ENCODE measurements at regions not wholly inside any gene's neighbourhood (a gene's known extent, or its start where the extent isn't known, plus 50 kb on each side); places are given as distances from the start of the nearest gene placed in this dataset.
"Not testable (repeated sequence)": the region's sequence is repeated elsewhere in the genome, so short reads cannot be mapped to it uniquely, and the experiment has no call there.

GRCh38 chr6:26743157-26743821 lies 83.7 kb upstream of the ZNF322 start:
- intact Hi-C loops (cut with micrococcal nuclease; ENCODE audit: unreplicated experiment) = no loop called here

DNA sequence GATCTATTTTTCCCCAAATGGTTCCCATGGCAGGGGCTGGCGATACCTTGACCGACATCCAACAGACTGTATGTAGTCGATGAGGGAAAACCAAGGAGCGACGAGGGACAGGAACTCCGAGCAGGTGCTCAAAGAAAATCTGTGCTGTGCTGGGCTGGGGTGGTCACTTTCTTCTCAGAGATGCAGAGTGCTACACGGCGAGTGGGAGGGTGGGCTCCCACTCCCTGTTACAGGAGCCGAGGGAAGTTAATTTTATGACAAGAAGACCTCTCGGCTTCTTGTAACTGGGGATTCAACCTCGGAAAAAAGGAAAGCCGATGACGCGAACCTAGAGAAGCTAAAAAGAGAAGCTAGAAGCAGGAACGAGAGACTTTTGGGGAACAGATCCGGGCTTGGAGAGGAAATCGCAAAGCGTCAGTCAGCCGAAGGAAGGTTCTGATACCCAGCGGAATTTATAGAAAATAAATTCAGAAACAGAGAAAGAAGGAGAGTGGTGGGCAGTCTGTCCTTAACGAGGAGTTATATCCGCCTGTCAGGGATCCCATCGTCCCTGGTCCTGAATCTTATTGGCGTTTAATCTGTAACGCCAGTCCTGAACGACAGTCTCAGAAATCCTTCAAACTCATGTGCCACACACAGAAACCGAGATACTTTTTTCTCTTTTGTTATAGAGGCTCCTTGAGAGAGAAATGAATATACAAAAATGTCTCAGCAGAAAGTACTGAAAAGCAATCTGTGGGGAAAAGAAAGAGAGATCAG lies 84.6 kb upstream of the ZNF322 start:
- no peaks in the 10 kb centered on the region for H3K36me3 ChIP-seq (ENCODE audit: control insufficient read depth, insufficient read depth, low read length)
- ATAC-seq (peak; percentile 54), DNase-seq (ENCODE audit: low read depth, low spot score) (peak; percentile 1)
- TF ChIP-seq REST (IDR thresholded peaks at IDR 0.05; ENCODE audit: insufficient read depth in 1 of 2, low read depth in 2 of 2, low read length in 1 of 2) (no peak), TCF7L2 (IDR thresholded peaks at IDR 0.05; ENCODE audit: low read depth, low read length) (no peak), SIN3A (IDR thresholded peaks at IDR 0.05; ENCODE audit: borderline replicate concordance, insufficient read depth, low read depth, low read length) (no peak), CTCF (IDR thresholded peaks at IDR 0.05) (no peak), POLR2AphosphoS5 (IDR thresholded peaks at IDR 0.05; ENCODE audit: low read depth, low read length) (no peak)
- H3K9me3 ChIP-seq (ENCODE audit: control insufficient read depth, insufficient read depth, low read depth, low read length) = no peaks in the 10 kb centered on the region; the same call in 1 of the 2 replicates
- H3K4me1 ChIP-seq (ENCODE audit: control insufficient read depth, insufficient read depth, low read length) = peaks cover 2% of the 10 kb centered on the region
- in situ Hi-C loops (cut with HindIII; ENCODE audit: low pct_unique_long_range_greater_than_20kb, low sequenced_read_pairs) = no loop called here
- peak overlapping the region; percentile 70 for H3K27ac ChIP-seq (ENCODE audit: low read length)
- no peaks in the 10 kb centered on the region for H3K27me3 ChIP-seq (ENCODE audit: control insufficient read depth, insufficient read depth, low read length)
- intact Hi-C loops (cut with micrococcal nuclease; ENCODE audit: unreplicated experiment) = no loop called here
- peak overlapping the region; percentile 45 to 65 for H3K4me3 ChIP-seq (ENCODE audit: low read depth in 2 of 2, low read length in 2 of 2)
- BruUV-seq (replicated peaks) = no TSS peak
- POLR2A ChIA-PET = no interaction called here
- CTCF ChIA-PET = no interaction called here

More at GRCh38 chr6:26743157-26743821, 83.7 kb upstream of the ZNF322 start:
- H3K36me3 ChIP-seq (ENCODE audit: control insufficient read depth, insufficient read depth, low read length) = no peaks in the 10 kb centered on the region
- BruUV-seq (replicated peaks) = no TSS peak
- TF ChIP-seq CTCF (IDR thresholded peaks at IDR 0.05) = no peak
- TF ChIP-seq POLR2AphosphoS5 (IDR thresholded peaks at IDR 0.05; ENCODE audit: low read depth, low read length) = peak; percentile 66; the same call in 1 of the 2 replicates
- TF ChIP-seq TCF7L2 (IDR thresholded peaks at IDR 0.05; ENCODE audit: low read depth, low read length) = no peak
- ChIA-PET CTCF (interaction anchor here (0.6 kb wide), 1 partner anchor 297 kb away, joined by 3 read pairs; no protein-coding TSS in a partner anchor), POLR2A (no interaction called here)
- H3K27ac ChIP-seq (ENCODE audit: low read length) = peak overlapping the region; percentile 70
- no peaks in the 10 kb centered on the region; the same call in 1 of the 2 replicates for H3K4me1 ChIP-seq (ENCODE audit: control insufficient read depth, insufficient read depth, low read length)
- no peaks in the 10 kb centered on the region for H3K27me3 ChIP-seq (ENCODE audit: control insufficient read depth, insufficient read depth, low read length)
- H3K9me3 ChIP-seq (ENCODE audit: control insufficient read depth, insufficient read depth, low read depth, low read length) = no peaks in the 10 kb centered on the region; the same call in 1 of the 2 replicates
- in situ Hi-C loops (cut with HindIII; ENCODE audit: low pct_unique_long_range_greater_than_20kb, low sequenced_read_pairs) = no loop called here
- DNase-seq (ENCODE audit: low read depth, low spot score) (peak; percentile 92), ATAC-seq (peak; percentile 99)
- H3K4me3 ChIP-seq (ENCODE audit: low read depth in 2 of 2, low read length in 2 of 2) = peak overlapping the region; percentile 45 to 65

DNA sequence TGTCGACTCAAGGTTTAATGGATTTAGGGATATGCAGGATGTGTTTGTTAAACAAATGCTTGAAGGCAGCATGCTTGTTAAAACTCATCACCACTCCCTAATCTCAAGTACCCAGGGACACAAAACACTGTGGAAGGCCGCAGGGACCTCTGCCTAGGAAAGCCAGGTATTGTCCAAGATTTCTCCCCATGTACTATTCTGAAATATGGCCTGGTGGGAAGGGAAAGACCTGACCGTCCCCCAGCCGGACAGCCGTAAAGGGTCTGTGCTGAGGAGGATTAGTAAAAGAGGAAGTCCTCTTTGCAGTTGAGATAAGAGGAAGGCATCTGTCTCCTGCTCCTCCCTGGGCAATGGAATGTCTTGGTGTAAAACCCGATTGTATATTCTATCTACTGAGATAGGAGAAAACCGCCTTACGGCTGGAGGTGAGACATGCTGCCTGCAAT lies 85.3 kb upstream of the ZNF322 start:
- BruUV-seq (replicated peaks); H3K27me3 ChIP-seq (ENCODE audit: control insufficient read depth, insufficient read depth, low read length); H3K4me1 ChIP-seq (ENCODE audit: control insufficient read depth, insufficient read depth, low read length); ATAC-seq; in situ Hi-C loops (cut with HindIII; ENCODE audit: low pct_unique_long_range_greater_than_20kb, low sequenced_read_pairs); H3K36me3 ChIP-seq (ENCODE audit: control insufficient read depth, insufficient read depth, low read length); POLR2A ChIA-PET; H3K9me3 ChIP-seq (ENCODE audit: control insufficient read depth, insufficient read depth, low read depth, low read length); intact Hi-C loops (cut with micrococcal nuclease; ENCODE audit: unreplicated experiment); CTCF ChIA-PET; H3K27ac ChIP-seq (ENCODE audit: low read length); DNase-seq (ENCODE audit: low read depth, low spot score): not testable (repeated sequence)
- H3K4me3 ChIP-seq (ENCODE audit: low read depth in 2 of 2, low read length in 2 of 2) = peak overlapping the region in 1 of 2 experiments; percentile 45; a peak in 2 of 4 replicates

DNA sequence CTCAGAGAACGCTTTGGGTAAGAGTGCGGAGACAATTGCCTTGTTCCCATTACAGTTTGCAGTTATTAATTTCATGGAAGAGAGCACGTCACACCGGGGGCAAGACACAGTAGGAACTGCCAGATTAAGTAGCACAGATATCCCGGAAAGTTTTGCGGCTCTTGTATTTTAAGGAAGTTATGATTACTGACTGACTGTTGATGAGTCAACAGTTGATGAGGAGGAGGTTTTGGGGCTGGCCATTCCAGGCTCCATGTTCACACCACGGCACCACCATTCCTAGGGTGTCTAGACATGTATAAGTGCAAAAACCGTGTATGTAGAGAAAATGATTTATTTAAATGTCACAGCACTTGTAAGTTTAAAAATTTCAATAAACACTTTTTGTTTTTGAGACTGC lies 86.4 kb upstream of the ZNF322 start:
- H3K36me3 ChIP-seq (ENCODE audit: control insufficient read depth, insufficient read depth, low read length); H3K27ac ChIP-seq (ENCODE audit: low read length); ATAC-seq; in situ Hi-C loops (cut with HindIII; ENCODE audit: low pct_unique_long_range_greater_than_20kb, low sequenced_read_pairs); H3K27me3 ChIP-seq (ENCODE audit: control insufficient read depth, insufficient read depth, low read length); CTCF ChIA-PET; H3K9me3 ChIP-seq (ENCODE audit: control insufficient read depth, insufficient read depth, low read depth, low read length); H3K4me3 ChIP-seq (ENCODE audit: low read depth in 2 of 2, low read length in 2 of 2); H3K4me1 ChIP-seq (ENCODE audit: control insufficient read depth, insufficient read depth, low read length); DNase-seq (ENCODE audit: low read depth, low spot score); POLR2A ChIA-PET; intact Hi-C loops (cut with micrococcal nuclease; ENCODE audit: unreplicated experiment); BruUV-seq (replicated peaks): not testable (repeated sequence)

Measured in Panc1 (cell line).